ENCODE measurements at regions not wholly inside any gene's neighbourhood (a gene's known extent, or its start where the extent isn't known, plus 50 kb on each side); places are given as distances from the start of the nearest gene placed in this dataset.

DNA sequence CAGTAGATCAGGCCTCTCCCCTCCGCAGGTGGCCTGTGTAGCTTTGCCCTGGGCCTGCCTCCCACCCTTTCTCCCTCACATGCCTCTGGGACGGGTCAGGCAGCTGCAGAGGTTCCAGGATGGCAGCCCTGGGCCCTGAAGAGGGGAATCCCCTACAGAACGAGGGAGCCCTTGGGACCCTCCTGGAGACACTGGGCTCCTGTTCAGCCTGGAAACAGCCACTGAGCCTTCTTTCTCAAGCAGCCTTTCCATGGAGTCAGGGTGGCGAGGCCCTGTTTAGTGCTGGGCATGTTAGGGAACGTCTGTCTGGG, 720.9 kb downstream of the BRD1 start:
- TF ChIP-seq, protein P1, sequence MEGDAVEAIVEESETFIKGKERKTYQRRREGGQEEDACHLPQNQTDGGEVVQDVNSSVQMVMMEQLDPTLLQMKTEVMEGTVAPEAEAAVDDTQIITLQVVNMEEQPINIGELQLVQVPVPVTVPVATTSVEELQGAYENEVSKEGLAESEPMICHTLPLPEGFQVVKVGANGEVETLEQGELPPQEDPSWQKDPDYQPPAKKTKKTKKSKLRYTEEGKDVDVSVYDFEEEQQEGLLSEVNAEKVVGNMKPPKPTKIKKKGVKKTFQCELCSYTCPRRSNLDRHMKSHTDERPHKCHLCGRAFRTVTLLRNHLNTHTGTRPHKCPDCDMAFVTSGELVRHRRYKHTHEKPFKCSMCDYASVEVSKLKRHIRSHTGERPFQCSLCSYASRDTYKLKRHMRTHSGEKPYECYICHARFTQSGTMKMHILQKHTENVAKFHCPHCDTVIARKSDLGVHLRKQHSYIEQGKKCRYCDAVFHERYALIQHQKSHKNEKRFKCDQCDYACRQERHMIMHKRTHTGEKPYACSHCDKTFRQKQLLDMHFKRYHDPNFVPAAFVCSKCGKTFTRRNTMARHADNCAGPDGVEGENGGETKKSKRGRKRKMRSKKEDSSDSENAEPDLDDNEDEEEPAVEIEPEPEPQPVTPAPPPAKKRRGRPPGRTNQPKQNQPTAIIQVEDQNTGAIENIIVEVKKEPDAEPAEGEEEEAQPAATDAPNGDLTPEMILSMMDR (IDR thresholded peaks at IDR 0.05) = no peak
- TF ChIP-seq EZH2 (IDR thresholded peaks at IDR 0.05; ENCODE audit: borderline replicate concordance, insufficient read depth, low read depth, low read length, poor library complexity, severe bottlenecking) = no peak
